A549 (cell line): ENCODE measurements at regions not wholly inside any gene's neighbourhood (a gene's known extent, or its start where the extent isn't known, plus 50 kb on each side); places are given as distances from the start of the nearest gene placed in this dataset.

Source experiments
- ATAC-seq, 2 experiments: fragments of 200-7000 bp in 1 of 2; fragments of >200 bp in 1 of 2; cut with Nextera tagmentation in 1 of 2; cut with Tn5 transposase in 1 of 2; 3 replicates each; pipeline versions ENCODE4 v1.8.0 to v1.9.1; 2018 to 2020; ENCODE audit warnings: mild to moderate bottlenecking in 1 of 2, moderate library complexity in 1 of 2
- CTCF ChIA-PET: fragments of 300-600 bp; sonication (Branson Sonifier 250); formaldehyde crosslinking; extraction: SDS; loops from one replicate; lab custom pipeline; 2021; ENCODE audit warnings: antibody characterized with exemption, inconsistent platforms; lab: Yijun Ruan, JAX
- POLR2A ChIA-PET: fragments of 350-600 bp; formaldehyde crosslinking; extraction: SDS; loops from one replicate; lab custom pipeline; 2021; ENCODE audit warnings: antibody characterized with exemption, inconsistent platforms; lab: Yijun Ruan, JAX
- DNase-seq, 2 experiments: peaks; one replicate each; pipeline versions ENCODE4 v3.0.0 to v3.0.0-alpha.2; 2011 to 2016; ENCODE audit warnings: low read depth in 1 of 2, low spot score in 1 of 2
- FAIRE-seq: peaks from 2 replicates; lab custom pipeline; 2011; peaks lifted over from hg19 to GRCh38; lab: Jason Lieb, UNC
- H3K27ac ChIP-seq, 2 experiments: fragments of >200 bp; sonication (Bioruptor Twin); formaldehyde crosslinking; 3 replicates each; pipeline ENCODE4 v1.5.1; 2016 to 2017
- H3K4me1 ChIP-seq: fragments of >200 bp; sonication (Bioruptor Twin); formaldehyde crosslinking; 3 replicates; pipeline ENCODE4 v1.6.1; 2016
- H3K4me2 ChIP-seq: fragments of >200 bp; sonication (Bioruptor Twin); formaldehyde crosslinking; 3 replicates; pipeline ENCODE4 v1.6.1; 2016
- H3K4me3 ChIP-seq: fragments of >200 bp; sonication (Bioruptor Twin); formaldehyde crosslinking; 3 replicates; pipeline ENCODE4 v1.5.1; 2016
- H3K9me3 ChIP-seq: fragments of >200 bp; sonication (Bioruptor Twin); formaldehyde crosslinking; 3 replicates; pipeline ENCODE4 v1.6.1; 2016
- CBX2 ChIP-seq: fragments of 200-600 bp; sonication (generic); IDR thresholded peaks from 2 replicates; pipeline ENCODE4 v1.6.1; 2016; ENCODE audit warnings: low read depth, mild to moderate bottlenecking, borderline replicate concordance
- CEBPB ChIP-seq, 2 experiments: fragments of >200 bp in 1 of 2; sonication (Bioruptor Twin) in 1 of 2; formaldehyde crosslinking in 1 of 2; IDR thresholded peaks; 2 replicates each; pipeline ENCODE4 v1.6.1; 2012 to 2016
- E2F6 ChIP-seq: IDR thresholded peaks from 2 replicates; pipeline ENCODE4 v1.6.1; 2012; ENCODE audit warnings: low read depth, borderline replicate concordance
- EHF ChIP-seq: fragments of 250-450 bp; sonication (Bioruptor Pico); IDR thresholded peaks from 2 replicates; pipeline ENCODE4 v1.5.0; 2020; ENCODE audit warnings: mild to moderate bottlenecking
- EHMT2 ChIP-seq: fragments of 200-600 bp; sonication (generic); IDR thresholded peaks from 2 replicates; pipeline ENCODE4 v1.6.1; 2016; ENCODE audit warnings: antibody characterized with exemption, low read depth, mild to moderate bottlenecking, moderate library complexity
- FOSL2 ChIP-seq, 2 experiments: fragments of 450-650 bp in 1 of 2; fragments of >200 bp in 1 of 2; sonication (Bioruptor Twin) in 1 of 2; formaldehyde crosslinking; IDR thresholded peaks; 2 replicates each; pipeline versions ENCODE4 v1.5.0 to v1.6.1; 2016 to 2020; ENCODE audit warnings: mild to moderate bottlenecking in 1 of 2, moderate library complexity in 1 of 2
- FOXS1 ChIP-seq: fragments of 250-450 bp; sonication (Bioruptor Pico); IDR thresholded peaks from 2 replicates; pipeline ENCODE4 v1.5.0; 2020; ENCODE audit warnings: mild to moderate bottlenecking, moderate library complexity
- GATA3 ChIP-seq: IDR thresholded peaks from 2 replicates; pipeline ENCODE4 v1.6.1; 2012; ENCODE audit warnings: borderline replicate concordance
- HOXB5 ChIP-seq: fragments of 250-450 bp; sonication (Bioruptor Pico); IDR thresholded peaks from 2 replicates; pipeline ENCODE4 v1.5.0; 2020; ENCODE audit warnings: mild to moderate bottlenecking, moderate library complexity
- JUN ChIP-seq, 2 experiments: fragments of >200 bp; sonication (Bioruptor Twin); formaldehyde crosslinking; IDR thresholded peaks; 2 replicates in 1 of 2; 3 replicates in 1 of 2; pipeline ENCODE4 v1.6.1; 2016 to 2017
- KDM1A ChIP-seq: fragments of 200-600 bp; sonication (generic); IDR thresholded peaks from 2 replicates; pipeline ENCODE4 v1.6.1; 2016; ENCODE audit warnings: low read depth, mild to moderate bottlenecking
- MAZ ChIP-seq: fragments of 150-350 bp; IDR thresholded peaks from 2 replicates; pipeline ENCODE4 v1.6.1; 2014; ENCODE audit warnings: antibody characterized with exemption, low read depth, low read length, borderline replicate concordance
- MYC ChIP-seq: IDR thresholded peaks from 2 replicates; pipeline ENCODE4 v1.6.1; 2012; ENCODE audit warnings: mild to moderate bottlenecking, inconsistent platforms, low read length, improper control_type of control experiment, borderline replicate concordance
- NR3C1 ChIP-seq: fragments of >200 bp; sonication (Bioruptor Twin); formaldehyde crosslinking; IDR thresholded peaks from 3 replicates; pipeline ENCODE4 v1.6.1; 2017
- POLR2AphosphoS2 ChIP-seq: conservative IDR thresholded peaks from 2 replicates; pipeline ENCODE4 v1.6.1; 2012; ENCODE audit warnings: low read length, improper control_type of control experiment, inconsistent platforms
- RARB ChIP-seq: fragments of 250-450 bp; sonication (Bioruptor Pico); IDR thresholded peaks from 2 replicates; pipeline ENCODE4 v1.8.0; 2021; ENCODE audit warnings: mild to moderate bottlenecking, moderate library complexity
- REST ChIP-seq: fragments of 200-600 bp; sonication (generic); IDR thresholded peaks from 2 replicates; pipeline ENCODE4 v1.6.1; 2016; ENCODE audit warnings: antibody characterized with exemption, mild to moderate bottlenecking, moderate library complexity
- RFX5 ChIP-seq: fragments of 450-650 bp; IDR thresholded peaks from 2 replicates; pipeline ENCODE4 v1.7.1; 2014; ENCODE audit warnings: antibody characterized with exemption, mild to moderate bottlenecking, moderate library complexity
- RNF2 ChIP-seq: fragments of 200-600 bp; sonication (generic); IDR thresholded peaks from 2 replicates; pipeline ENCODE4 v1.6.1; 2016; ENCODE audit warnings: low read depth, mild to moderate bottlenecking, antibody characterized with exemption, moderate library complexity, borderline replicate concordance
- SREBF2 ChIP-seq: fragments of 450-650 bp; IDR thresholded peaks from 2 replicates; pipeline ENCODE4 v1.6.1; 2014; ENCODE audit warnings: mild to moderate bottlenecking, moderate library complexity
- USF2 ChIP-seq: fragments of 450-650 bp; IDR thresholded peaks from 2 replicates; pipeline ENCODE4 v1.6.1; 2014; ENCODE audit warnings: antibody characterized with exemption
- WGBS: methylation state at CpG from one replicate; pipeline ENCODE4 v1.1.6; 2017; ENCODE audit errors: missing lambda C conversion rate; 5-methylcytosine and 5-hydroxymethylcytosine counted together

GRCh38 chr3:186456731-186457191, 87.4 kb downstream of the CRYGS start:
- 60% methylated on average over 10 of the region's 10 CpGs for WGBS
- Histone ChIP-seq H3K4me1 (no peaks in the 10 kb centered on the region), H3K27ac (no peak overlapping the region), H3K9me3 (no peaks in the 10 kb centered on the region), H3K4me2 (no peak overlapping the region), H3K4me3 (no peak overlapping the region)
- POLR2A ChIA-PET, result no interaction called here
- FAIRE-seq (no peak), DNase-seq (no peak), ATAC-seq (no peak)
- TF ChIP-seq POLR2AphosphoS2 (no peak), RARB (CRISPR knock-in tag) (no peak), MYC (no peak), KDM1A (no peak), MAZ (no peak), JUN (IDR thresholded peaks at IDR 0.05) (no peak), RFX5 (no peak), SREBF2 (no peak), RNF2 (no peak), E2F6 (no peak), CEBPB (IDR thresholded peaks at IDR 0.05) (no peak), CBX2 (no peak), HOXB5 (CRISPR knock-in tag) (no peak), EHF (CRISPR knock-in tag) (no peak), EHMT2 (no peak), NR3C1 (no peak), USF2 (no peak), REST (no peak), GATA3 (no peak)
- CTCF ChIA-PET, result no interaction called here

- no peaks in the 10 kb centered on the region for H3K9me3 ChIP-seq
- no peaks in the 10 kb centered on the region for H3K4me1 ChIP-seq
- no peak overlapping the region for H3K27ac ChIP-seq
- DNase-seq (no peak), ATAC-seq (no peak), FAIRE-seq (no peak)
- TF ChIP-seq RARB (CRISPR knock-in tag), result no peak
- no peak for TF ChIP-seq FOXS1 (CRISPR knock-in tag)
- TF ChIP-seq FOSL2 (IDR thresholded peaks at IDR 0.05), result no peak
- TF ChIP-seq FOSL2 (CRISPR knock-in tag; IDR thresholded peaks at IDR 0.05), result no peak
- H3K4me2 ChIP-seq, result no peak overlapping the region
- CTCF ChIA-PET, result no interaction called here
- POLR2A ChIA-PET, result no interaction called here
- WGBS, result 64% methylated on average over 14 of the region's 14 CpGs
- no peak overlapping the region for H3K4me3 ChIP-seq
These were observed 89.1 kb downstream of the CRYGS start for GRCh38 chr3:186454881-186455703.
